ENCODE measurements at regions not wholly inside any gene's neighbourhood (a gene's known extent, or its start where the extent isn't known, plus 50 kb on each side); places are given as distances from the start of the nearest gene placed in this dataset.

DNA sequence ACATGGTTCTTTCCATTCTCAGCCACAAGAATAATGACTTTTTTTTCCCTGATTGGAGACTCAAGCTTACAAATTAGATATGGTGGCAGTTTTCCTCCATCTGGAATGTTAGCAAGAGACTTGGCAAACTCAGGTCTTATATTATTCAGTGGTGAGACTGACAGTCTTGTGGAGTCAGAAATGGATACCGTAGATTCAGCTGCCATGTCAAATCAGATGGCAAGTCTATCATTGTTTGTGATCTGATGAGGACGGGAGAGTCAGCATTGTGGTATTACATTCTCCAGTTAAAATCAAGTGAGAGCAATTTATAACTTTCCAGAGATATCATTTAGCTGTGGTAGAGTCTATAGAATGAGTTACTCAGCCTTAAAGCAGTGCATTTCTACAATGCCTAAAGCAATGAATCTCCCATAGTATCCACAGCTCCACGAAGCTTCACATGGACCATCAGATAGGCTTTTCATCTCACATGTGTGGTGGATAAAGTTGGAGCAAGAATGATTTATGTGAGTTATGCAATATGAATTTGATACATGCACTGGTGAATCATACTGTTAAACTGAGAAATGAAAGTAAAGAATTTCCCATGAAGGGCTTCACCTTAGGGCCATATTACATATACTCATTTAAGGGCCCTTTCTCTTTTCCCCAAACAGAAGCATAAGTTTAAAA is 430.6 kb downstream of the ZNF608 start:
- DNase-seq (ENCODE audit: low read depth): no peak

DNA sequence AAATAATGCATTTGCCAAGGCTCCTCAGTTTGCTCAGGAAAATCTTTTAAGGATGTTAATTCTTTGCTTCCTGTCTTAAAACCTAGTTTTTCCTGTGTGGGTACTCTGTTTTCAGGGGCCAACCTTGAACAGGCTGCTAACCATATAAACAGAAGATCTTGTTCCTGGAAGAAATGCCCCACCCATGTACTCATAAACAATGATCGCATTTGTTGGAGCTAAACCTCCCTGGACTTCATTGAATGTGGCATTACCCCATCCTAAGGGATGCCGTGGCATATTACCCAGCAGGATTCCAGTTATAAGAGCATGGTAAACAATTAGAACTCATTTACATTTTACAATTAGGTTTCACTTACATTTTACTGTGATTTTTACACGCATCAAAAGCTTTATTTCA is 436.0 kb downstream of the ZNF608 start:
- DNase-seq (ENCODE audit: low read depth): no peak

DNA sequence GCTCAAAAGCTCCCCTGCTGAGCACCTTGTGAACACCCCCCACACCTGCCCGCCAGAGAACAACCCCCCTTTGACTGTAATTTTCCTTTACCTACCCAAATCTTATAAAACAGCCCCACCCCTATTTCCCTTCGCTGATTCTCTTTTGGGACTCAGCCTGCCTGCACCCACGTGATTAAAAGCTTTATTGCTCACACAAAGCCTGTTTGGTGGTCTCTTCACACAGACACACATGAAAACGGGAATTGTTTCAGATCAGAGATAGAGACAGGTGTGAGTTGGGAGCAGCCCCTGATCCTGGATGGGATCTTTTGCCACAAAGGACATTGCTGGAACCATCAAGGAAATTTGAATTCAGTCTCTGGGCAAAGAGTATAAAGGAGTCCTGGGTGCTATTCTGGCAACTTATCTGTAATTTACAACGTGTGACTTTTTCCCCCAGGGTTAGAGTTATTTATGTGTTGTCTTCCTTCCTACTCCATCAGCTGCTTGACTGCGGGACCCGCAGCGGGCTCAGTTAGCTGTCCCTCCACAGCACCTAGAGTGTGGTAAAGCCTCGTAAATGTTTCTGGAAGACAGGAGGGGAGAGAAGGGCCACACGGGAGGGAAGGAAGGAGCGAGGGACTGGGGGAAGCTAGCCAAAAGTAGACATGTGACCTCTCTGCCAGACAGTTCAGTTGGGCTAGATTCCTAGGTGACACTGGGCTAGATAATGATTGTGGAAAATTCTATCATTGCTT is 437.0 kb downstream of the ZNF608 start:
- no peak for DNase-seq (ENCODE audit: low read depth)

DNA sequence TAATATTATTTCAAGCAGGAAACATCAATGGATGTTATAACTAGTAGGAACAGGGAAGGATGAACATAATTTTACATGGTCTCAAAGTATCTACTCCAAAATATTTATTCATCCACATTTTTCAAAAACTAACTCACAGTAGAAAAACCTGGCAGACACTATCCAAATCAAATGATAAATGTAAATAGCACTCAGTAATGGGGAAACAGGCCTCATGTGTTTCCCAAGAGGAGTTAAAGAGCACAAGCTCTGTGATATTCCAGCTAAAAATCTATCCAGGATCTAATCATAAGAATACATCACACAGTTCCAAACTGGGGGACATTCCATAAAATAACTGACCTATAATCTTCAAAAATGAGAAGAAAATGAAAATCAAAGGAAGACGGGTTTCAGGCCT is 443.1 kb downstream of the ZNF608 start:
- no peak for DNase-seq (ENCODE audit: low read depth)

DNA sequence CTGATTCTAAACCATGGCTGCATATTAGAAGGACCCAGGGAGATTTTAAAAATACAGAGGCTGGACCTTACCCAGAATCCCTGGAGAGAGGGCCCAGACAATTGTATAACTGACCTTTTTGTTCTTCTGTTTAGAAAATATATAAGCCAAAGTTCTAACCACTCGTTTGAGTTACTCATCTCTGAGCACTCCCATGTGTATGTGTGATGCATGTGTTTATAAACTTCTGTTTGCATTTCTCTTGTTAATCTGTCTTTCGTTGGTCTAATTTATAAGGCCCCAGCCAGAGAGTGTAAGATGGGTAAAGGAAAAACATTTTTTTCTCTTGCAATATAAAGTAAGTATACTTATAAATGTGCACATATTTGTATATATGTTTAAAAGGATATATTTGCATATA is 443.9 kb downstream of the ZNF608 start:
- DNase-seq (ENCODE audit: low read depth): no peak

DNA sequence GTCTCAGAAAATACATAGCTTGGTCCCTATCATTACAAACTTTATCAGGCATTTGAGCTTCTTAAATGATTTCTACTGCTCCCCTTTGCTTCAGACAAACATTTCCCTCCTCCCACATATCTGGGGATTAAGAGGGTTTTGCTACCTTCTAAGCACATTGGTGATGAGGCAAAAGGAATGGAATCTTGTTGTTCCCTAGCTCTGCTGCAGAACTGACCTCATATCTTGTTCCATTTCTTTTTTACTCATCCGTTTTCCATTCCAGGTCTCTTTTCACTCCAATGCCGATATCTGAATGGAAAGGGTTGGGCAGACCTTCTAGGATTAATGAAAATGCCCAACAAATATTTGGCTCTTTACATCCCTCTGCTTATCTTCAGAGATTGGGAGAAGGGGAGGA is 444.6 kb downstream of the ZNF608 start:
- DNase-seq (ENCODE audit: low read depth): no peak

DNA sequence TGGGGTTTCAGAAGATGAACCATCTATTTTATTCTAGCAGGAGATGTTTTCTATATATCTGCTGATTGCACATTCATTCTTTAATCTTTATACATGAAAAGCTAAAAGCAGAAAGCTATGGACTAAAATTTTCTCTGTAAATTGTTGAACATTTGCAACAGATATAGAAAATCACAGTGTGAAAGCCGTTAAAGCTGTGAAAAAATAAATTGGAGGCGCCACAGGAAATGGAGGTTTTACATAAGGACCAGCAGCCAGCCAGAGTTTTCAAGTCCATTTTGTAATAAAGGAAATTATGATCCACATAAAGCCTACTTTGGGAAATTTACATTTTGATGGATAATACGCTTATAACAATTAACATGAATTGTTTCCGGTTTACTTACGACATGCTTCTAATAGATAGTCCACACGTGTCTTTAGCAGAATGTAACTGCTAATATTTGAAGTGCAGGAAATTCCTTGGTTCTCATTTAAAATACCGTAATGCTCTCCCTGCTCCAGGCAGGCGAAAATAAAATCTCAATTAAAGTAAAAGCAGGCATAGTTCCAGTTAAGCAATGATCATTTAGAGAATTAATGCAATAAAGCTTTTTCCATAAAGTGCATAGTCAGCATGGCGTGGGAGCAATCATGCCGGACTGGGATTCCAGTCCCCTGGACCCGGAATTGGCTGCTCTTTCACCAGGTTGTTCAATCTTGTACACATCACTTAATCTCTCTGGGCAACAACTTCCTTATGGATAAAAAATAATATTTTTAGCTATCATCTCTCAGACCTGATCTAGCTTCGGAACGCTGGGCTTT is 445.4 kb downstream of the ZNF608 start:
- no peak for DNase-seq (ENCODE audit: low read depth)

DNA sequence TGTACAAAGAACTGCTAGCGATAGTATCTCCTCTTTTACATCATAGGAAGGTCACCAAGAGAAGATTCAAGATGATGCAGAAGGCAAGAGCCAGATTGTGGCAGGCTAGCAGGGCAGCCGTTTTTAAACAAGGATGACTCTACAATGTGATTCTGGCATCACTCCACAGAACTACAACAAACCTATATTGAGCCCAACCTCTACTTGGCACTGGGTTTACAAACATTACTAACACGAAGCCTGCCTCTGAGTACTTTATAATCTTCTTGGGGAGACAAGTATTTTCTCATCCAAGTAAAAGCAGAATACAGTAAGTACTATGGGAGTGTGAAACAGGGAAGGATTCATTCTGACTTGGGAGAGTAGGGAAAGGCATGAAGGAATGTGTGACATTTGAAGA is 448.6 kb downstream of the ZNF608 start:
- no peak for DNase-seq (ENCODE audit: low read depth)

DNA sequence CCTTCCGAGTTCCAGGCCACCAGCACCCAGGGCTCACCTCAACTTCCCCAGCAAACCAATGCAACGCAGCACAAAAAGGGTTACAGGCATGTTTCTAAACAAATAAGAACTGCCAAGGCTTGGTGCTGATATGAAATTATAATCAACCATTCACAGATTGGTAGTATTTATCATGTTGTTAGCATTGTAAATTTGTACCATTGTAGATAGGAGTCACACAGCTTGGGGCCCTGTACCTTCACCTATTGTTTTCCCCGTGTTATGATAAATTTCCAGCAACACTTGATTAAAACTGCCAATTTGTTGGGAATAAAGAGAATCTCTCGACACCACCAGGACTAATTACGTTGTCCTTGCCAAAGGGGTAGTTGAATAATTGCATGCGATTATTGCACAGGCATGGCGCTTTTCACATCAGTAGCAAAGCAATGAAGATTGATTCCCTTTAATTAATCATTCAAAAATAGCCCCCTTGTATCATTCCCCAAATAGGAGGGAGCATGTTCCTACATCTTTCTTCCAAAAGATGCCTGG is 454.1 kb downstream of the ZNF608 start:
- no peak for DNase-seq (ENCODE audit: low read depth)

DNA sequence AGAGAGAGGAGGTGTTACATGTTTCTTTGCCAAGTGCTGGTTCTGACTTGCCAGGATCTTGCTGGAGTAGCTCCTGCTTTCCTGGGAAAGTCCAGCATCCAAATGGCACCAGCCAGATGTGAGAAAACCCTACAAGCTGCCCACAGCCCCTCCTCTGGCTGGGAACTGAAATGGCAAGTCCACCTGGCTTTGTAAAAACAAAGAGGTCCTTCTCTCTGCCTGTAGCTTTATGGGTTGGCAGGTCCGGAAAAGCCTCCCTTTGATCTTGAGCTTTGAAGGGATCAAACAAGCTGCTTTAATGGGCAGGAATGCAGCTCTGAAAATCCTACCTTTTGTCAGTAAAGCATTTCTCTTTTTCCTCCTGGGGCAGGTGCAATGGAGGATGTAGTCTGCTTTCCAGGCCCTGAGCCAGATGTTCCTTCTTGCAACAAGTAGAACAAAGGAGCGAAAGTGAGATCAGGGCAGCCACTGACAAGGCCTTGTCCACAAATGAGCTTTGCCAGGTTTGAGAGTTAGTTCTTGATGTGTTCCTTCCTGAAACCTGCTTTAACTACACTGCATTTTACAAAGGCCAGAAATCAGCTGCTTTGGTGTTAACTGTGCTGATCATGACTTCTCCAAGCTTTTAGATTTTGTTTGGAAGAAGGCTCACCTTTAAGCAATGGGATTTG is 456.7 kb downstream of the ZNF608 start:
- no peak for DNase-seq (ENCODE audit: low read depth)

DNA sequence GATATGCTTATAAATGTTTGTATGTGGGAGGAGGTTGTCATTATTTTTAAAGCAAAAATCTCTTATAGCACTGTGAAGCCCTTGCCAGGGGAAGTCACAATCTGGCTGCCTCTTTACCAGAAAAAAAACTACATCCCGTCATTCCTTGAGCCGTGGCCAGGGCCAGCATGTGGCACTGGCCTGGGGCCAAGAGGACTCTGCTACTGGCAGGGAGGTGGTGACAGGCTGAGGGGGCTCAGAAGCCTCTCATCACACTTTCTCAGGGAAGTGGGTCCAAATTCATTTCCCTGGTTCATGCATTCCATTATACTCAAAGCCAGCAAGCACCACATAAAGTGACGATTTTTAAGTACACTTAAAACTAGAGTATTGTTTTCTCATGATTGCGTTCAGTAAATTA is 457.3 kb downstream of the ZNF608 start:
- DNase-seq (ENCODE audit: low read depth): no peak

DNA sequence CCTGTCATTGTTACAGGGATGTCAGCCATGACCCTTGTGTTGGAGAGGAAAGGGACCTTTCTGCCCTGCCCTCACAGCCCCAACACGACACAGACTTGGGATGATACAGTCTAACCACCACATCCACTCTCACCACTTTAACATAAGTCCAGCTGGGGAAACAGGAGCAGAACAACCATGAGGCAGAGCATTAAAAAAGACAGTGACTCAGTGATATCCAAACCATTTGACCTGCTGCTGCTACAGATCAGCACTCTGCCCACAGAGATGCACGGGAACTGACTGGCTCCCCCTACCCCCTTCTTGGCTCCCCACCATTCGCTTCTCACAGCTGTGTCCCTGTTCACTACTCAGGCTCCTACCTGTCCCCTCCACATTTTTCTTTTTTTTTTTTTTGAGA is 458.6 kb downstream of the ZNF608 start:
- no peak for DNase-seq (ENCODE audit: low read depth)

DNA sequence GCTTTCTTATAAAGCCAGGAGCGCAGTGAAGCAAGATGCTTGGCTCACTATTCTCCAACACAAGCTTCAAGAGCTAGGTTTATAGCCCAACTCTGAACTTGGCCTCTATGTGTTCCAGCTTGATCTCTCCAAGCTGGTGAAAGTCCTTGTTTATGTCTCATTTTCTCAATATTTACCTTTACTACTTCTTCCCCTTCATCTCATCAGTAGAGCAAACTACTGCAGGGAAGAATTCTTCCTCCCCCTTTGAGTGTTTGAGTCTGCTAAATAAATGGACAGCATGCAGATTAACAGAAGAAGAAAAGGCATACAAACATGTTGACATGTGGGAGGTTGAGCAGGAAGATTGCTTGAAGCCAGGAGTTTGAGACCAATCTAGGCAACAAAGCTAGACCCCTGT is 460.7 kb downstream of the ZNF608 start:
- DNase-seq (ENCODE audit: low read depth): no peak

DNA sequence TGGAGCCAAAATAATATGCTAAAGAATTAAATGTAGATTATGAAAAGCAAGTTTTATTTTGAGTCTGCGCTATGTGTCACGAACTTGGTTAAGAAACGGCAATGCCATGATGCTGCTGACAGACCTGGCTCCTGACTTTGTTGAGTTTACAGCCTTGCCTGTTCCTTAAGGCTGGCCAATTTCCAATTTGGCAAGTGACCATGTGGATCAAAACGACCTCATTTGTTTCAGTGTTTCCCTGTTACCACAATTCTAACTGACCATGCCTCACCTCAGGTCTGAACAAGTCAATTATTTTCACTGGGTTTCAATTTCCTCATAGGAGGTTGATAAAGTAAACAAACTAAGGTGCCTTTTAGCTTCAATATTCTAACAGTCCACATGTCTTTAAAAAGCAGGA is 461.4 kb downstream of the ZNF608 start:
- DNase-seq (ENCODE audit: low read depth): no peak

DNA sequence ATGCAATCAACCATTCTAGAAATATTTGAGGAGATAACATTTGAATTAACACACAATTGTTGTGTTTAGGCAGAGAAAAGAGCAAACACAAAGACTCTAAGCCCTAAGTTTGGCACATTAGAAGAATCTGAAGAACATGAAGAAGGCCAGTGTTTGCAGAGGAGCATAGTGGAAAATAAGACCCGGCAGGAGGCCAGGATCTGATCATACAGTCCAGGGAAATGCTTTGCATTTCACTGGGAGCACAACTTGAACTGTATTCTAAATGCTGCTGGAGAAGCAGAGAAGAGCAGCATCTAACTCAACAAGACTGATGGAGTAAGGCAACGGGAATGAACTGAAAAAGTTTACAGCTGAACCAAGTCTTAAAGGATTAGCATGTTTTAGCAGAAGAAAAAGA is 463.4 kb downstream of the ZNF608 start:
- DNase-seq (ENCODE audit: low read depth): no peak

DNA sequence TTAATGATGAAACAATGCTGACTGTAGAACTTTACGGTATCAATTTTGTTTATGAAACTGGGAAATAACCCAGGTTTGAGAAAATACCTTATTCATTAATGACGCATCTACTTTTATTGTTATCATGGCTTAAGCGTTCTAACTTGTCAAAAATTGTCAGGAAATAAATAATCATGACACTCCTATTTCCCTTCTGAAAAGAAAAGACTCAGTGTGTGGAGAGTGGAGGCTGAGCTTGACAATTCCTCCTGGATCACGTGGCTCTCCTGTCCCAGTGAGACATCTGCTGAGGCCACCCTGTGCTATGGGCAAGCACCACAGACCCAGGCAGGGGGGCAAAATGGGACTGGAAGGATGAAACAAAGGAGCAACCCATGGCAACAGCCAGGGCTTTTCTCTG is 466.4 kb downstream of the ZNF608 start:
- DNase-seq (ENCODE audit: low read depth): no peak

DNA sequence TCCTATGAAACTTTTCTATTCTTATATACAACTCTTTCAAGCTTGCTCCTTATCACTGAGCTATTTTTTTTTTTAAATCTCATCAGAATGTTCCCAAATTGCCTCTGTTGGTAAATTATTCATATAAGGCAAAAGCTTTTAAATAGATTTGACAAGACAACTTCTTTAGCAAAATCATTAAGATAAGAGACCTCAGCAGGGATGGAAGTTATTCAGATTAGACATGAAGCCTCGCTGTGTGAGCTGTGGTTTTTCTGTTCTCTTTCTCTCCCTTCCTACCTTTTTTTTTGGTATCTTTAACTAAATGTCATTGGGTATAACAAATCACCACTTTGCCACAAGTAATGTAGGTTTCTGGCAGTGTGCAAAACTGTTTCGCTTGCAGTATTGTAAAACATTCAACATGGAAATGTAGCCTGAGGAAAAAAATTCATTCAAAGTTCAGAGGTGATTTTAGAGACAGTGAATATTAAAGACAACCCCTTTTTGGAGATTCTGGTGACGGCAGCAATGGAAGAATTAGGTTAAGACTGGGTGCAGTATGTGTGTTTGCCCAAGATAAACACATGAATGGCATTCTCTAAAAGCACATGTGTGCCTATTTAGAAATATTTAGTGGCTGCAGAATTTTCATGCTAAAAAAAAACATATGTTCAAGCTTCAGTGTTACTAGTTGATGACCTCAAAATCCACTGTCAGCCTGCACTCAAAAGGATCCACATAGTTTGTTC is 467.1 kb downstream of the ZNF608 start:
- no peak for DNase-seq (ENCODE audit: low read depth)

DNA sequence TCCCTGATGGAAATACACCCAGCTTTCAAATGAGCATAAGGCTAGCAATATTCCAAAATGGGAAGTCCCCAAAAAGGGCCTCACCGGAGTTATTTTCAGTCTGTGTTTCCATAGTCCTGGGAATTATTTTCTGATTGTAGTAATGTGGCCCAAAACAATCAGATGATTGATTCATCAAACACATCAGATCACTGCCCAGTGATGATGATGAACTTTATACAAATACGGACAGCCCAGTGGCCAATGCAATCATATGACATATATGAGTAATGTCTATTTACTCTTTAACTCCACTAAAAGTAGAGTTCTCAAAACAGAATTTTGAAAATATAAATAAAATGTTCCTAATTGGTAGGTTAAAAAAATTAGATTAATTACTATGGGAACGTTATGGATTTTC is 467.8 kb downstream of the ZNF608 start:
- no peak for DNase-seq (ENCODE audit: low read depth)

DNA sequence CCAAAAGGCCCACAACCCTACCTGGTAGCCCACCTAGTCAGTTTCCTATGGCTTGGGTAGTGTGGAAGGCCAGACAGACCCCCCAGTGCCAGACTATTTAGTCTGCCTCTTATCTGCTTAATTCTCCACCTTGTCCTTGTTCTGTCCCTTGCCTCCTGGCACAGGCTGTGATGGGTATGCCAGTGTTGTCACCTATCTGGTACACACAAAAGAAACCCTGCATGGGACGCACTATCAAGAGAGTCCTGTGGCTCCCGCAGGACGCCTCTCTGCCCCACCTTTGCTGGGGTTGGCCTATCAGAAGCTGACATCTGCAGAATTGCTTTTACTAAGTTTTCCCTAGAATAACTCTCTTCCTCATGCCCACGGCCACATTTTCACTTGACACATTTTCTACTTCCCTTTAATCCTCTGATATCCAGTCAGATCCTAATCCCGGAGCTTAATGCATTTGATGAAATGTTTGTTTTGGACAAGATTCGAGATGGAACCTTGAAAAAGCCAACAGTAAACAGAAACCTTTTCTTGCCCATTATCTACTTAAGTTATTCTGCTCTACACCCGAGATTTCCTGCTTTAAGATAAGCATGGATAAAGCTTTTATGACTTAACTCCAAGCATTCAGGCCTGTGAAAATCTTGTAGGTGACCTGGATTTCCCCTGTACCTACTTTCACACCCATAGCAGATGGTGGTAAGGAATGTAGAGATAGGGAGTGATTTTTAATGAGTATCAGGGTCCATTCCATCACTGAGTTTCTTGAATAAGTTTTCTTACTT is 468.5 kb downstream of the ZNF608 start:
- no peak for DNase-seq (ENCODE audit: low read depth)

DNA sequence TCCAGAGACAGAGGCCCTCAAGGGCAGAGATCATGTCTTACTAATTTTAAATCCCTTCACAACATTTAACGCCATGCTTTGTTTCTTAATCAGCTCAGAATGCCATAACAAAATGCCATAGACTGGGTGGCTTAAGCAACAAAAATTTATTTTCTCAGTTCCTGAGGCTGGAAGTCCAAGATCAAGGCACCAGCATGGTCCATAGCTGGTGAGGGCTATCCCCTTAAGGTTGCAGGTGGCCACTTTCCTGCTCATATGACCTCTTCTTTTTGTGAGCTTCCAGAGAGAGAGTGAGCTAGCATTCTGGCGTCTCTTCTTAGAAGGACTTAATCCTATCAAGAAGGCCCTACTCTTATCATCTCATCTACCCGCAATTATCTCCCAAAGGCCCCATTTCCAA is 470.3 kb downstream of the ZNF608 start:
- DNase-seq (ENCODE audit: low read depth): no peak

DNA sequence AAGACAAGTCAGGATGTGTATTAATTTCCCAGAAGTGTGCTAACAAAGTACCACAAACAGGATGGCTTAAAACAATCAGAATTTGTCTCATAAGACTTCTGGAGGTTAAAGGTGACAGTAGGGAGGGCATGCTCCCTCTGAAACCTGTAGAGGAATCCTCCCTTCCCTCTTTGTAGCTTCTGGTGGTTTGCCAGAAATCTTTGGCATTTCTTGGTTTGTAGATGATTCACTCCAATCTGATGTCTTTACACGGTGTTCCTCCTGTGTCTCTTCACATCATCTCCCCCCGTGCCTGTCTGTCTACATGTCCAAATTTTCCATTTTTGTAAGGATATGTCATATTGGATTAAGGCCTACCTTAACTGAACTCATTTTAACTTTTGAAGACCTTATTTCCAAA is 471.5 kb downstream of the ZNF608 start:
- no peak for DNase-seq (ENCODE audit: low read depth)

All from T follicular helper cell (primary cell).